ENCODE measurements at regions not wholly inside any gene's neighbourhood (a gene's known extent, or its start where the extent isn't known, plus 50 kb on each side); places are given as distances from the start of the nearest gene placed in this dataset.

DNA sequence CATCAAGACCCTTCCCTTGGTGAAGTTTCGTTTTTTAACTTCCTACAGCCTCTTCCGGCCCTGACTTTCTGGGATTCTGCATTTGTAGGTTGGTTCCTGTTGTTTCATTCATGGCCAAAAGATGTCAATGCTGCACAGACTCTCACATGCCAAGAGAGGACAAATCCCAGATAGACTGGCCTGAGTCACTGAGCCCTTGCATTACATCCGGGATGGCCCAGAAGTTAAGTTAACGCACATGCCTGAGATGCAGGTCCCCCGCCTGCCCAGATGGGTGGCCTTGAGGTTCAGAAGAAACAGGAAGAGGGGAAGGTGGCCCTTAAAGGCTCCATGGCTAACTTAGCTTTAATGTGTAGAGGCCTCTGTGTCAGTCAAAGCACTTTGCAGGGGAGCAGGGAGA lies 51.6 kb upstream of the SRGAP3 start:
- POLR2A ChIA-PET = no interaction called here
- CTCF ChIA-PET = interaction anchor here (1.2 to 2.6 kb wide), 2 partner anchors 327 to 334 kb away, joined by 3 to 8 read pairs; no protein-coding TSS in a partner anchor

- POLR2A ChIA-PET = no interaction called here
Observed at GRCh38 chr3:9301798-9302197, 52.4 kb upstream of the SRGAP3 start.

DNA sequence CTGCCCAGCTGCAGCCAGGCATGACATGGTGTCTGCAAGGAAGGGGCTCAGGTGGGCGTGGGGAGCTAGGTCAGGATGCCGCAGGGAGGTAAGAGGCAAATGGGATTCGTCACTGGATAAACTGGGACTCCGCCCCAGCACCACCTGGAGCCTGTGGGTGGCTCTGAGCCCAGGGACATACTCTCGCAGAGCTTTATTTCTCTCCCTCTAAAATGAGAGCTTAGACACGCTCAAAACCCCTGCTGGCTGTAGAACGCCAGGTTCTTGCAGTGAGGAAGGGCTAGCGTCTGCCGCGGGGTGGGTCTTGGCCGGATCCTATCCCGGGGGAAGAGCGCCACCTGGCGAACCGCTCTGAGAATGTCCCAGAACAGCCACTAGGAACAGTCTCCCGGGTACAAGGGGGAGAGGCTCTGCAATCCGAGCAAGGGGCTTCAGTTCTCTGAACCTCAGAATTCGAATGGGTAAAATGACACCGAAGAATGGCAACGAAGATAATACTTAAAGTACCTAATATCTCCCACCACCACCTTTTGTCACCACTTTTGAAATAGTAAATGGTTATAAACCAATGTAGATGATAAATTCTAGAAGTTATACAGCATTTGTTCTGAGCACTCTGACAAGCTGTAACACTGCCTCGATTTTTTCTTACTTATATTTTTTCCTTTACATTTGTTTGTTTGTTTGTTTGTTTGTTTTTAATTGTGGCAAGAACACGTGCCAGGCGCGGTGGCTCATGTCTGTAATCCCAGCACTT lies 53.2 kb upstream of the SRGAP3 start:
- ChIA-PET POLR2A (no interaction called here), CTCF (interaction anchor here (0.8 to 2.6 kb wide), 14 partner anchors 19 to 533 kb away, joined by 3 to 19 read pairs (median 4); partner anchors contain the start of gene OXTR)

More at GRCh38 chr3:9301798-9302197, 52.4 kb upstream of the SRGAP3 start:
- CTCF ChIA-PET = interaction anchor here (0.5 to 2.6 kb wide), 14 partner anchors 18 to 532 kb away, joined by 3 to 19 read pairs (median 4); partner anchors contain the start of gene OXTR

GRCh38 chr3:9308298-9308990 lies 54.4 kb upstream of the THUMPD3 start:
- CTCF ChIA-PET = no interaction called here

GRCh38 chr3:9310043-9310442 lies 52.8 kb upstream of the THUMPD3 start:
- ChIA-PET POLR2A (no interaction called here), CTCF (interaction anchor here (0.6 kb wide), 1 partner anchor 335 kb away, joined by 3 read pairs; no protein-coding TSS in a partner anchor)

More at GRCh38 chr3:9308298-9308990, 54.4 kb upstream of the THUMPD3 start:
- POLR2A ChIA-PET = no interaction called here

DNA sequence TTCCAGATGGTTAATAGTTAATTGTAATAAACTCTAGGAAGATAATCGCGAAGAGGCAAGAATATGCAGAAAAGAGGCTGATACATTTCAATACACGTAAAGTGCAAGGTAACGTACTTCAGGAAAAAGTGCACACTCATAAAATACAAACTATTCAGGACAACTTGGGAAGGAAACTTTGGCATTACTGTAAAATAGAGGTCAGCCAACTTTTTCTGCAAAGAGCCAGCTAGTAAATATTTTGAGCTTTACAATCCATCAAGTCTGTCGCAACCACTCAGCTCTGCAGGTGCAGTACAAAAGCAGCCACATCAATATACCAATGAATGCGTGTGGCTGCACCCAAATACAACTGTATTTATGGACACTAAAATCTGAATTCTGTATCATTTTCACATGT lies 51.6 kb upstream of the THUMPD3 start:
- ChIA-PET POLR2A (no interaction called here), CTCF (no interaction called here)

All from activated CD8-positive, alpha-beta memory T cell treated with anti-CD3 and anti-CD28 coated beads for 36 hours (primary cell).